ENCODE measurements at regions not wholly inside any gene's neighbourhood (a gene's known extent, or its start where the extent isn't known, plus 50 kb on each side); places are given as distances from the start of the nearest gene placed in this dataset.
A peak's percentile ranks its signal among the peaks of the same experiment; 100 is the strongest.

DNA sequence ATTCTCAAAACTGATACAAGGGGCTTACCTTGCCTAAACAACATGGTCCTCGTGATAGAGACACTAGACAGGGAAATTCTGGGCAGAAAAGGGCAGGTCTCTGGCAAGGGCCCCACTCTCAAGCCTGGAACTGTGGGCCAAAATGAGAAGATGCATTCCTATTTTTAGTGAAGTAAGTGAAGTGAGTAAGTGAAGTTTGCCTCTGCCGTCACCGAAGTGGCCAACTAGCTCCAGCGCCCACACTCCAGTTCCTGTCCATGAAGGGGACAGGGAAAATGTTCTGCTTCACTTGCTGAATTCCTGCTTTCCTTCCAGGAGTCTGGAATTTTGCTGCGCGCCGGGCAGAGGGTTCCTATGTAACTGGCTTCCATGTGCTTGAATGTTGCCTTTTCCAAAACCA is 1035.6 kb upstream of the TMEM132C start:
- intact Hi-C loops (cut with DNase I), result no loop called here
- Histone ChIP-seq H3K27me3 (no peaks in the 10 kb centered on the region), H3K4me1 (no peaks in the 10 kb centered on the region), H3K36me3 (no peaks in the 10 kb centered on the region), H3K9me3 (no peaks in the 10 kb centered on the region), H3K27ac (no peak overlapping the region), H3K4me3 (no peak overlapping the region)
- no peak for TF ChIP-seq POLR2A (IDR thresholded peaks at IDR 0.05)
- no peak for TF ChIP-seq CTCF (IDR thresholded peaks at IDR 0.05)
- DNase-seq (no peak), ATAC-seq (no peak)
- 67% methylated on average over 3 of the region's 7 CpGs for WGBS (ENCODE audit: insufficient coverage, low coverage, low lambda C conversion rate, missing lambda C conversion rate)

GRCh38 chr12:127233016-127233415 is 1034.0 kb upstream of the TMEM132C start:
- 100% methylated on average over 1 of the region's 2 CpGs for WGBS (ENCODE audit: insufficient coverage, low coverage, low lambda C conversion rate, missing lambda C conversion rate)
- ATAC-seq (no peak), DNase-seq (no peak)
- H3K27ac ChIP-seq, result no peak overlapping the region
- no peaks in the 10 kb centered on the region for H3K4me1 ChIP-seq
- TF ChIP-seq CTCF (IDR thresholded peaks at IDR 0.05) (no peak), POLR2A (IDR thresholded peaks at IDR 0.05) (no peak)
- no peaks in the 10 kb centered on the region for H3K36me3 ChIP-seq
- intact Hi-C loops (cut with DNase I), result no loop called here
- H3K4me3 ChIP-seq, result no peak overlapping the region
- H3K27me3 ChIP-seq, result no peaks in the 10 kb centered on the region
- H3K9me3 ChIP-seq, result no peaks in the 10 kb centered on the region

- 68% methylated on average over 4 of the region's 8 CpGs for WGBS (ENCODE audit: insufficient coverage, low coverage, low lambda C conversion rate, missing lambda C conversion rate)
- Histone ChIP-seq H3K27me3 (no peaks in the 10 kb centered on the region), H3K4me1 (peaks cover 0 to 14% (median 0%) of the 10 kb centered on the region in 4 donors), H3K4me3 (no peak overlapping the region), H3K36me3 (no peaks in the 10 kb centered on the region), H3K27ac (no peak overlapping the region), H3K9me3 (no peaks in the 10 kb centered on the region)
- intact Hi-C loops (cut with DNase I), result no loop called here
- TF ChIP-seq POLR2A (IDR thresholded peaks at IDR 0.05) (no peak), CTCF (IDR thresholded peaks at IDR 0.05) (no peak)
- DNase-seq, result no peak
- ATAC-seq, result peak in 1 of 4 donors; percentile 21
Observed at GRCh38 chr12:127235761-127236160, 1031.2 kb upstream of the TMEM132C start.

GRCh38 chr12:127236491-127236890 is 1030.5 kb upstream of the TMEM132C start:
- H3K27me3 ChIP-seq, result no peaks in the 10 kb centered on the region
- H3K9me3 ChIP-seq, result no peaks in the 10 kb centered on the region
- ATAC-seq (no peak), DNase-seq (no peak)
- H3K27ac ChIP-seq, result no peak overlapping the region
- H3K4me3 ChIP-seq, result no peak overlapping the region
- no peak for TF ChIP-seq POLR2A (IDR thresholded peaks at IDR 0.05)
- TF ChIP-seq CTCF (IDR thresholded peaks at IDR 0.05), result no peak
- 72% methylated on average over 4 of the region's 4 CpGs for WGBS (ENCODE audit: insufficient coverage, low coverage, low lambda C conversion rate, missing lambda C conversion rate)
- H3K4me1 ChIP-seq, result peaks cover 0 to 22% (median 0%) of the 10 kb centered on the region in 4 donors
- intact Hi-C loops (cut with DNase I), result no loop called here
- H3K36me3 ChIP-seq, result no peaks in the 10 kb centered on the region

DNA sequence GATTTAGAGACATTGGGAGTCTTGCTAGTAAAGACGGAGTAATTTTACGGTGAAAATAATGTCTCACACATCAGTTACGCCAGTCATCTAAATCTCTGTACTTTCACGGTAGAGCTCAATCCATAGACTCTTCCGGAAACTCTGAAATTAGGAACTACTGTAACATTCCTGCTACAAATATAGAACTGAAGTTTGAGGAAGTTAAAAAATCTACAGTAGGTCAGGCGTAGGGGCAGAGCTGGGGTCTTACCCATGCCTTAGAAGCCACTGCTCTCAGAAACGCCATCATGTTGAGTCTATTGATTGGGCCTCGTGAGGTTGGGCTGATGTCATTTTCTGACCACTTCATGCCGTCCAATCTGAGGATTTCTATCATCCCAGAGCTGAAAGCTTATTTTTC is 1029.8 kb upstream of the TMEM132C start:
- intact Hi-C loops (cut with DNase I), result no loop called here
- no peak for TF ChIP-seq CTCF (IDR thresholded peaks at IDR 0.05)
- no peak for TF ChIP-seq POLR2A (IDR thresholded peaks at IDR 0.05)
- no peaks in the 10 kb centered on the region for H3K27me3 ChIP-seq
- no peak overlapping the region for H3K4me3 ChIP-seq
- WGBS (ENCODE audit: insufficient coverage, low coverage, low lambda C conversion rate, missing lambda C conversion rate), result 86% methylated on average over 9 of the region's 9 CpGs
- ATAC-seq (no peak), DNase-seq (no peak)
- no peaks in the 10 kb centered on the region for H3K9me3 ChIP-seq
- H3K27ac ChIP-seq, result no peak overlapping the region
- no peaks in the 10 kb centered on the region for H3K36me3 ChIP-seq
- H3K4me1 ChIP-seq, result peaks cover 0 to 28% (median 0%) of the 10 kb centered on the region in 4 donors
